ENCODE measurements at regions not wholly inside any gene's neighbourhood (a gene's known extent, or its start where the extent isn't known, plus 50 kb on each side); places are given as distances from the start of the nearest gene placed in this dataset.
"Not testable (repeated sequence)": the region's sequence is repeated elsewhere in the genome, so short reads cannot be mapped to it uniquely, and the experiment has no call there.

GRCh38 chr4:72875138-72875537 is 194.4 kb downstream of the COX18 start:
- DNase-seq = no peak

GRCh38 chr4:72864898-72865297 is 204.6 kb downstream of the COX18 start:
- DNase-seq = no peak

GRCh38 chr4:72864277-72864676 is 205.2 kb downstream of the COX18 start:
- not testable (repeated sequence) for DNase-seq

GRCh38 chr4:72860766-72861165 is 208.8 kb downstream of the COX18 start:
- no peak for DNase-seq

- no peak for DNase-seq
Measured at GRCh38 chr4:72858328-72858727, 211.2 kb downstream of the COX18 start.

GRCh38 chr4:72857787-72858186 is 211.7 kb downstream of the COX18 start:
- DNase-seq = no peak

GRCh38 chr4:72857216-72857615 is 212.3 kb downstream of the COX18 start:
- no peak for DNase-seq

GRCh38 chr4:72846280-72847111 is 223.0 kb downstream of the COX18 start:
- DNase-seq = peak; percentile 66

- DNase-seq = no peak
Measured at GRCh38 chr4:72843466-72843865, 226.1 kb downstream of the COX18 start.

GRCh38 chr4:72842323-72842722 is 227.2 kb downstream of the COX18 start:
- DNase-seq = no peak

GRCh38 chr4:72840166-72840565 is 229.3 kb downstream of the COX18 start:
- not testable (repeated sequence) for DNase-seq

- no peak for DNase-seq
Measured at GRCh38 chr4:72828864-72829263, 240.7 kb downstream of the COX18 start.

- no peak for DNase-seq
Measured at GRCh38 chr4:72827968-72828367, 241.5 kb downstream of the COX18 start.

GRCh38 chr4:72820107-72820506 is 249.4 kb downstream of the COX18 start:
- no peak for DNase-seq

GRCh38 chr4:72817012-72817411 is 248.0 kb upstream of the ADAMTS3 start:
- DNase-seq = peak; percentile 24

- DNase-seq = no peak
Measured at GRCh38 chr4:72814241-72814640, 245.2 kb upstream of the ADAMTS3 start.

- DNase-seq = no peak
Measured at GRCh38 chr4:72809208-72809607, 240.2 kb upstream of the ADAMTS3 start.

- DNase-seq = no peak
Measured at GRCh38 chr4:72805284-72805683, 236.3 kb upstream of the ADAMTS3 start.

- no peak for DNase-seq
Measured at GRCh38 chr4:72797486-72797885, 228.5 kb upstream of the ADAMTS3 start.

GRCh38 chr4:72791054-72791453 is 222.0 kb upstream of the ADAMTS3 start:
- no peak for DNase-seq

- DNase-seq = no peak
Measured at GRCh38 chr4:72786401-72786990, 217.5 kb upstream of the ADAMTS3 start.

GRCh38 chr4:72779241-72779640 is 210.2 kb upstream of the ADAMTS3 start:
- no peak for DNase-seq

GRCh38 chr4:72777436-72777835 is 208.4 kb upstream of the ADAMTS3 start:
- no peak for DNase-seq

- DNase-seq = no peak
Measured at GRCh38 chr4:72770708-72771107, 201.7 kb upstream of the ADAMTS3 start.

- no peak for DNase-seq
Measured at GRCh38 chr4:72768364-72768763, 199.3 kb upstream of the ADAMTS3 start.

Data from GDM1 (cell line).